LNCAP (cell line): ENCODE measurements at regions not wholly inside any gene's neighbourhood (a gene's known extent, or its start where the extent isn't known, plus 50 kb on each side); places are given as distances from the start of the nearest gene placed in this dataset.

Source experiments
- CTCF ChIP-seq: fragments of 450-650 bp; IDR thresholded peaks from 2 replicates; pipeline ENCODE4 v1.5.1; 2017; ENCODE audit warnings: mild to moderate bottlenecking

GRCh38 chr21:16476056-16476825 lies 746.5 kb downstream of the USP25 start:
- no peak for TF ChIP-seq CTCF

GRCh38 chr21:16488042-16488441 lies 758.3 kb downstream of the USP25 start:
- no peak for TF ChIP-seq CTCF

GRCh38 chr21:16492356-16492755 lies 762.6 kb downstream of the USP25 start:
- TF ChIP-seq CTCF: no peak

- TF ChIP-seq CTCF: no peak
These were observed 763.1 kb downstream of the USP25 start for GRCh38 chr21:16492892-16493291.

GRCh38 chr21:16496609-16497008 lies 766.8 kb downstream of the USP25 start:
- TF ChIP-seq CTCF: no peak

- TF ChIP-seq CTCF: no peak
These were observed 770.5 kb downstream of the USP25 start for GRCh38 chr21:16500271-16500670.

- no peak for TF ChIP-seq CTCF
These were observed 772.5 kb downstream of the USP25 start for GRCh38 chr21:16502273-16502672.

GRCh38 chr21:16502897-16503296 lies 773.1 kb downstream of the USP25 start:
- TF ChIP-seq CTCF: no peak
